ENCODE measurements at regions not wholly inside any gene's neighbourhood (a gene's known extent, or its start where the extent isn't known, plus 50 kb on each side); places are given as distances from the start of the nearest gene placed in this dataset.

DNA sequence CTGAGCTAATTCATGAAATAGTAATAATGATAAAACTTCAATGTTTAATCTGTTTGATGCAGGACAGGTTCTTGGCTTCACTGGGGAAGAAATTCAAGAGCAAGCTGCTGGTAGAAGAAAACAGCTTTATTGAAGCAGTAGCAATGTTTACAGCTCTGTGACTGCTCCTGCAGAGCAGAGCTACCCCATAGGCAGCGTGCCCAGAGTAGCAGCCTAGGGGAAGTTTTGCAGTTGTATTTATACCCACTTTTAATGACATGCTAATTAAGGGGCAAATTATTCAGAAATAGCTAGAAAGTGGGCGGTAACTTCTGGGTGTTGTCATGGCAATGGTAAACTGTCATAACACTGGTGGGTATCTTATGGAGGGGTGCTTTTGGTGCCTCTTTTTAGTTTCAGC lies 518.0 kb downstream of the RFPL4B start:
- no peak for TF ChIP-seq CTCF (IDR thresholded peaks at IDR 0.05)
- no peak for TF ChIP-seq POLR2A (IDR thresholded peaks at IDR 0.05)
